Neural progenitor cell (in vitro differentiated cells): ENCODE measurements at regions not wholly inside any gene's neighbourhood (a gene's known extent, or its start where the extent isn't known, plus 50 kb on each side); places are given as distances from the start of the nearest gene placed in this dataset.

Experiments
- DNase-seq: peaks from one replicate; pipeline ENCODE4 v3.0.0-alpha.2; 2016; ENCODE audit warnings: low spot score
- H2AFZ ChIP-seq: fragments of 200-600 bp; sonication (generic); replicated peaks from 2 replicates; pipeline ENCODE4 v1.6.1; 2016; ENCODE audit warnings: antibody characterized with exemption
- H3F3A ChIP-seq: fragments of 200-600 bp; sonication (generic); 2 replicates; pipeline ENCODE4 v1.6.1; 2016; ENCODE audit warnings: antibody characterized with exemption, low read depth
- H3K27ac ChIP-seq: fragments of 200-600 bp; sonication (generic); 2 replicates; pipeline ENCODE4 v1.5.1; 2016; ENCODE audit warnings: mild to moderate bottlenecking
- H3K27me3 ChIP-seq: fragments of 200-600 bp; sonication (generic); 2 replicates; pipeline ENCODE4 v1.6.1; 2016; ENCODE audit warnings: mild to moderate bottlenecking, moderate library complexity
- H3K36me3 ChIP-seq: fragments of 200-600 bp; sonication (generic); 2 replicates; pipeline ENCODE4 v1.5.1; 2016
- H3K4me1 ChIP-seq: fragments of 200-600 bp; sonication (generic); 2 replicates; pipeline ENCODE4 v1.6.1; 2016; ENCODE audit warnings: mixed run types
- H3K4me2 ChIP-seq: fragments of 200-600 bp; sonication (generic); 2 replicates; pipeline ENCODE4 v1.6.1; 2016
- H3K4me3 ChIP-seq: fragments of 200-600 bp; sonication (generic); 2 replicates; pipeline ENCODE4 v1.5.1; 2016
- H3K79me2 ChIP-seq: fragments of 200-600 bp; sonication (generic); 2 replicates; pipeline ENCODE4 v1.6.1; 2016; ENCODE audit warnings: low read depth
- H3K9ac ChIP-seq: fragments of 200-600 bp; sonication (generic); 2 replicates; pipeline ENCODE4 v1.6.1; 2016
- H3K9me3 ChIP-seq: fragments of 200-600 bp; sonication (generic); 2 replicates; pipeline ENCODE4 v1.5.1; 2016; ENCODE audit warnings: low read depth
- H4K20me1 ChIP-seq: fragments of 200-600 bp; sonication (generic); 2 replicates; pipeline ENCODE4 v1.6.1; 2016; ENCODE audit warnings: low read depth
- H3K27ac Mint-ChIP-seq: 3 replicates; pipeline ENCODE4 v1.8.0; 2021; ENCODE audit warnings: mixed read lengths
- H3K27me3 Mint-ChIP-seq: 2 replicates; pipeline ENCODE4 v1.8.0; 2022; ENCODE audit warnings: low read depth, mild to moderate bottlenecking, inconsistent platforms, moderate library complexity, mixed read lengths; ENCODE audit not compliant: insufficient read depth
- H3K36me3 Mint-ChIP-seq: 3 replicates; pipeline ENCODE4 v1.8.0; 2021; ENCODE audit warnings: mixed read lengths
- H3K4me1 Mint-ChIP-seq: 3 replicates; pipeline ENCODE4 v1.8.0; 2021; ENCODE audit warnings: mixed read lengths
- H3K4me3 Mint-ChIP-seq: 3 replicates; pipeline ENCODE4 v1.8.0; 2021; ENCODE audit warnings: mild to moderate bottlenecking, moderate library complexity, mixed read lengths
- H3K9me3 Mint-ChIP-seq: 3 replicates; pipeline ENCODE4 v1.8.0; 2020; ENCODE audit warnings: mixed read lengths
- CTCF ChIP-seq: fragments of 200-600 bp; sonication (generic); IDR thresholded peaks from 2 replicates; pipeline ENCODE4 v1.5.1; 2017; ENCODE audit warnings: antibody characterized with exemption, mild to moderate bottlenecking
- EZH2 ChIP-seq: fragments of 200-600 bp; sonication (generic); IDR thresholded peaks from 2 replicates; pipeline ENCODE4 v1.6.1; 2017; ENCODE audit warnings: antibody characterized with exemption, mild to moderate bottlenecking, moderate library complexity
- EZH2phosphoT487 ChIP-seq: fragments of 200-600 bp; sonication (generic); IDR thresholded peaks from 2 replicates; pipeline ENCODE4 v1.6.1; 2017; ENCODE audit warnings: antibody characterized with exemption

GRCh38 chr1:219794085-219794743, 134.1 kb downstream of the SLC30A10 start:
- H3K36me3 Mint-ChIP-seq, result peaks cover 5% of the 10 kb centered on the region
- H3K36me3 ChIP-seq, result no peaks in the 10 kb centered on the region
- peaks cover 7% of the 10 kb centered on the region for H3K27me3 Mint-ChIP-seq
- no peak for DNase-seq
- peak overlapping the region; percentile 87 for H3K27ac Mint-ChIP-seq
- no peak overlapping the region for H3K4me2 ChIP-seq
- TF ChIP-seq CTCF (no peak), EZH2 (no peak)
- H3K79me2 ChIP-seq, result no peaks in the 10 kb centered on the region
- H3K9me3 ChIP-seq, result no peaks in the 10 kb centered on the region
- peaks cover 3% of the 10 kb centered on the region for H3K4me1 ChIP-seq
- H4K20me1 ChIP-seq, result no peaks in the 10 kb centered on the region
- H3K4me3 Mint-ChIP-seq, result peak overlapping the region; percentile 24
- peaks cover 11% of the 10 kb centered on the region for H3K9me3 Mint-ChIP-seq
- no peak overlapping the region for H3K4me3 ChIP-seq
- H3K27ac ChIP-seq, result no peak overlapping the region
- H3F3A ChIP-seq, result no peaks in the 10 kb centered on the region
- no peak overlapping the region for H2AFZ ChIP-seq
- H3K27me3 ChIP-seq, result no peaks in the 10 kb centered on the region
- H3K9ac ChIP-seq, result no peak overlapping the region
- peaks cover 50% of the 10 kb centered on the region for H3K4me1 Mint-ChIP-seq

GRCh38 chr1:219792337-219793021, 135.9 kb downstream of the SLC30A10 start:
- no peaks in the 10 kb centered on the region for H3F3A ChIP-seq
- Mint-ChIP-seq H3K27me3 (peaks cover 5% of the 10 kb centered on the region), H3K4me1 (peaks cover 50% of the 10 kb centered on the region), H3K4me3 (no peak overlapping the region), H3K27ac (no peak overlapping the region), H3K36me3 (peaks cover 9% of the 10 kb centered on the region), H3K9me3 (peaks cover 15% of the 10 kb centered on the region)
- H3K9me3 ChIP-seq, result no peaks in the 10 kb centered on the region
- peaks cover 3% of the 10 kb centered on the region for H3K4me1 ChIP-seq
- H3K27ac ChIP-seq, result no peak overlapping the region
- H3K4me2 ChIP-seq, result no peak overlapping the region
- TF ChIP-seq EZH2phosphoT487 (no peak), CTCF (no peak), EZH2 (no peak)
- no peaks in the 10 kb centered on the region for H3K36me3 ChIP-seq
- H3K4me3 ChIP-seq, result no peak overlapping the region
- H3K27me3 ChIP-seq, result no peaks in the 10 kb centered on the region
- no peaks in the 10 kb centered on the region for H3K79me2 ChIP-seq
- H3K9ac ChIP-seq, result no peak overlapping the region
- DNase-seq, result no peak
- H2AFZ ChIP-seq, result no peak overlapping the region
- H4K20me1 ChIP-seq, result no peaks in the 10 kb centered on the region

- Histone ChIP-seq H3K36me3 (no peaks in the 10 kb centered on the region), H3K9ac (no peak overlapping the region), H3K4me3 (no peak overlapping the region), H3K79me2 (no peaks in the 10 kb centered on the region), H2AFZ (no peak overlapping the region), H3K9me3 (no peaks in the 10 kb centered on the region), H3K27me3 (no peaks in the 10 kb centered on the region), H3K4me1 (peaks cover 3% of the 10 kb centered on the region), H3K4me2 (no peak overlapping the region), H3F3A (no peaks in the 10 kb centered on the region), H4K20me1 (no peaks in the 10 kb centered on the region), H3K27ac (no peak overlapping the region)
- TF ChIP-seq EZH2 (no peak), EZH2phosphoT487 (no peak), CTCF (no peak)
- Mint-ChIP-seq H3K27me3 (peaks cover 5% of the 10 kb centered on the region), H3K27ac (no peak overlapping the region), H3K4me1 (peaks cover 50% of the 10 kb centered on the region), H3K9me3 (peaks cover 15% of the 10 kb centered on the region), H3K4me3 (no peak overlapping the region), H3K36me3 (peaks cover 9% of the 10 kb centered on the region)
- DNase-seq, result no peak
Measured at GRCh38 chr1:219791766-219792165, 136.6 kb downstream of the SLC30A10 start.
